Left lung (tissue), 4 donors: ENCODE measurements at regions not wholly inside any gene's neighbourhood (a gene's known extent, or its start where the extent isn't known, plus 50 kb on each side); places are given as distances from the start of the nearest gene placed in this dataset.

Experiments
- ATAC-seq: fragments of 200-7000 bp; cut with Tn5 transposase; one replicate; pipeline ENCODE4 v1.9.1; 2020; ENCODE audit warnings: moderate library complexity
- DNase-seq, 4 donors: peaks; one replicate each; pipeline ENCODE4 v3.0.0-alpha.2; 2013 to 2020
- H3K27ac ChIP-seq, 2 donors: fragments of 200-600 bp; sonication (generic) in 1 of 2; one replicate each; pipeline versions ENCODE4 v1.5.0 to v1.8.0; 2020 to 2021
- H3K27me3 ChIP-seq, 2 donors: fragments of 200-600 bp; sonication (generic) in 1 of 2; one replicate each; pipeline versions ENCODE4 v1.5.0 to v1.8.0; 2020 to 2021
- H3K36me3 ChIP-seq, 2 donors: fragments of 200-600 bp; sonication (generic) in 1 of 2; one replicate each; pipeline versions ENCODE4 v1.5.0 to v1.8.0; 2020 to 2021
- H3K4me1 ChIP-seq, 2 donors: fragments of 200-600 bp; one replicate each; pipeline ENCODE4 v1.8.0; 2021
- H3K4me3 ChIP-seq, 2 donors: fragments of 200-600 bp; sonication (generic) in 1 of 2; one replicate each; pipeline versions ENCODE4 v1.5.0 to v1.8.0; 2020 to 2021; ENCODE audit warnings: mild to moderate bottlenecking in 1 of 2
- H3K9me3 ChIP-seq, 2 donors: fragments of 200-600 bp; sonication (generic) in 1 of 2; one replicate each; pipeline versions ENCODE4 v1.5.0 to v1.8.0; 2020 to 2021
- intact Hi-C, 2 donors: fragments of 100-400 bp; cut with DNase I; formaldehyde crosslinking; loops; one replicate each; pipeline versions ENCODE4 v1.11.2 to v1.14.2; 2022
- TF ChIP-seq, protein P1 (sequence below), 2 donors: fragments of 200-600 bp; sonication (generic) in 1 of 2; IDR thresholded peaks; one replicate each; pipeline versions ENCODE4 v1.5.0 to v1.8.0; 2021; ENCODE audit warnings: antibody characterized with exemption in 2 of 2
- donor health status: DM: no; HTN: yes; CAD: no.
- donor health status: DM: no; HTN: no; CAD: no.

DNA sequence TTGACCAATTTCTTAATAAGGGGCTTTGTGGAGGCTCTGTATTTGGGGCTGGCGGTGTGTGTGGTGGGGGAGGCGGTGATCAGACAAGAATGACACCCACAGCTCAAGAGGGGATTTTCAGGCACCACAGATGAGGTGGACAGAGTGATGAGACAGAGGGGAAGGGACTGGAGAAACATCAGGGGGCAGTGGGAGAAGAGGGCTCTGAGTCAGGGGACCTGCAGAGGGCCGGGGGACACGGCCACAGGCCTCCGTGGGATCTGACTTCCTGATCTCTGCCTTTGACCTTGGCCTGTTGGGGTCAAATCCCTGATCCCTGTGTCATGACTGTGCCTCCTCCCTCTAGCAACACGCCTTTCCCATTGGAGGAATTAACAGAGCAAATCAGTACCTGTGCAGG, 197.7 kb downstream of the C9orf50 start:
- ATAC-seq (no peak), DNase-seq (no peak)
- Histone ChIP-seq H3K9me3 (no peaks in the 10 kb centered on the region), H3K36me3 (no peaks in the 10 kb centered on the region), H3K4me1 (peaks cover 0 to 11% of the 10 kb centered on the region in 2 donors), H3K27ac (peak overlapping the region; percentile 7 to 23), H3K27me3 (no peaks in the 10 kb centered on the region), H3K4me3 (no peak overlapping the region)
- TF ChIP-seq, protein P1, sequence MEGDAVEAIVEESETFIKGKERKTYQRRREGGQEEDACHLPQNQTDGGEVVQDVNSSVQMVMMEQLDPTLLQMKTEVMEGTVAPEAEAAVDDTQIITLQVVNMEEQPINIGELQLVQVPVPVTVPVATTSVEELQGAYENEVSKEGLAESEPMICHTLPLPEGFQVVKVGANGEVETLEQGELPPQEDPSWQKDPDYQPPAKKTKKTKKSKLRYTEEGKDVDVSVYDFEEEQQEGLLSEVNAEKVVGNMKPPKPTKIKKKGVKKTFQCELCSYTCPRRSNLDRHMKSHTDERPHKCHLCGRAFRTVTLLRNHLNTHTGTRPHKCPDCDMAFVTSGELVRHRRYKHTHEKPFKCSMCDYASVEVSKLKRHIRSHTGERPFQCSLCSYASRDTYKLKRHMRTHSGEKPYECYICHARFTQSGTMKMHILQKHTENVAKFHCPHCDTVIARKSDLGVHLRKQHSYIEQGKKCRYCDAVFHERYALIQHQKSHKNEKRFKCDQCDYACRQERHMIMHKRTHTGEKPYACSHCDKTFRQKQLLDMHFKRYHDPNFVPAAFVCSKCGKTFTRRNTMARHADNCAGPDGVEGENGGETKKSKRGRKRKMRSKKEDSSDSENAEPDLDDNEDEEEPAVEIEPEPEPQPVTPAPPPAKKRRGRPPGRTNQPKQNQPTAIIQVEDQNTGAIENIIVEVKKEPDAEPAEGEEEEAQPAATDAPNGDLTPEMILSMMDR (IDR thresholded peaks at IDR 0.05), result no peak
- intact Hi-C loops, result no loop called here

DNA sequence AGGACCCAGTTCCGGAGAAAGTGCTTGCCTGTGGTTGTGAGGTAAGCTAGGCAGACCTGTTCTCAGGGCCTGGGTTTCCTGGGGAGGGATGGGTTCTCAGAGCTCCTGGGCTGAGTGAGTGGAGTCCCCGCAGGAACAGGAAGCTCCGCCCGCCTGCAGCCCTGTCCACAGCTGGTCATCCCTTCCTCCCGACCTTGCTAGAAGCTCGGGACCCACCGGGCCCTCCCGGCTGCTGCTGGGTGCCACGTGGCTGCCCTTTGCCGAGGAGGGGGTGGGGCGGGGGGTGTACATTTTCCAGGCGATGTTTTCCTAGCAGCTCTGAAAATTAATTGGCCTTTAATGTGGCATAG, 198.1 kb downstream of the C9orf50 start:
- peak in 2 of 4 donors; percentile 54 to 82 for DNase-seq
- TF ChIP-seq, protein P1 (IDR thresholded peaks at IDR 0.05), result no peak
- Histone ChIP-seq H3K36me3 (no peaks in the 10 kb centered on the region), H3K27me3 (no peaks in the 10 kb centered on the region), H3K4me1 (peaks cover 0 to 11% of the 10 kb centered on the region in 2 donors), H3K4me3 (no peak overlapping the region), H3K27ac (peak overlapping the region; percentile 7 to 23), H3K9me3 (no peaks in the 10 kb centered on the region)
- peak; percentile 61 for ATAC-seq
- intact Hi-C loops, result no loop called here

DNA sequence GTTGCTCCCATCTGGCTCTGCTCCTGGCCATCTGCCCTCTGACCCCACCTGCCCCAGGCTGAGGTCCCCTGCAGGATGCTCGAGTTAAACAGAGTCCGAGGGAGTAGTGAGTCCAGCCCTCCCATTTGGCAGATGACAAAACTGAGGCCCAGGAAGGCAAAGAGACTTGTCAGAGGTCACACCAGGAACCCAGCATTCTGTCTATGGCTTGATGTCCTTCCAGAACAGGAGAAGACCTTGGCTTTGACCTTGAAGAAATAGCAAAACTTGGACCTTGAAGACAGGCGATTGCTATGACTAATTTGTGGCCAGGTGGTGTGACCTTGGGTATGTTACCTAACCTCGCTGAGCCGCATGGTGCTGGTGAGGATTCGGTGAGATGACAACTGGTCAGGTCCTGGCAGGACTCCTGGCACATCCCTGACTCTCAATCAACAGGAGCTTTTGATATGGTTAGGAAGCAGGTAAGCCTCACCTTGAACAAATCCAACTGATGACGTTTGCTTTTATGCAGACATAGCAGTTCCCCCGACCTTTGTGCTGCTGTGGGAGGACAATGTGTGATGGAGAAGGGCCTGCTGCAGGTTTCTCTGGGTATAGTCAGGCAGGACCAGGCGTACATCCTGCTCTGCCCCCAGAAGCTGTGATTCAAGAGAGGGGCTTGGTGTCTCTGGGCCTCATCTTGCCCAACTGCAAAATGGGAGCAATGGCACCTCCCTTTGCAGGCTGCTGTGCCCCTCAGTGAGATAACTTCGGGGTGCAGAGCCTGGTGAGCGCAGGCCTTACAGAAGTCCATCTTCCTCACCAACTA, 198.7 kb downstream of the C9orf50 start:
- DNase-seq, result peak in 1 of 4 donors; percentile 19
- Histone ChIP-seq H3K4me3 (no peak overlapping the region), H3K4me1 (peaks cover 0 to 11% of the 10 kb centered on the region in 2 donors), H3K27ac (peak overlapping the region in 1 of 2 donors; percentile 23), H3K36me3 (no peaks in the 10 kb centered on the region), H3K9me3 (no peaks in the 10 kb centered on the region), H3K27me3 (no peaks in the 10 kb centered on the region)
- TF ChIP-seq, protein P1 (IDR thresholded peaks at IDR 0.05), result no peak
- ATAC-seq, result no peak
- intact Hi-C loops, result no loop called here

DNA sequence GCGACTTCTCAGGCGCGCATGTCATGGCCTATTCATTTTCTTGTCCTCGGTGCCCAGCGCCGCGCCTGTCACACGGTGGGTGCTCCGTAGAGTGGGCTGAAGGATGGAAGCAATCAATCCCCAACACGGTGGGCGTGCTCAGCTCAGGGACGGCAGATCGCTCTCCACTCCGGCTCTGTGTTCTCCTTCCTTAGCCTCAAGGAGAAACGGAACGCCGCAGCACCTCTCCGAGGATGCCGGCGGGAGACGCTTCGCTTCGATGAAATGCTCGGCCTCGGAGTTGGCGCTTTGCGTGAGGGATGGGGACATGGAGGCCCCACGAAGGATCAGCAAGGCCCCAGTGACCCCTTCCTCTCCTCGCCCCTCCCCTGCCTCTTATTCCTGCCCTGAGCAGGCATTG, 199.5 kb downstream of the C9orf50 start:
- H3K27me3 ChIP-seq, result no peaks in the 10 kb centered on the region
- H3K4me1 ChIP-seq, result peaks cover 0 to 20% of the 10 kb centered on the region in 2 donors
- H3K36me3 ChIP-seq, result no peaks in the 10 kb centered on the region
- H3K9me3 ChIP-seq, result no peaks in the 10 kb centered on the region
- TF ChIP-seq, protein P1 (IDR thresholded peaks at IDR 0.05), result no peak
- ATAC-seq, result no peak
- H3K4me3 ChIP-seq, result no peak overlapping the region
- no peak overlapping the region for H3K27ac ChIP-seq
- DNase-seq, result peak in 1 of 4 donors; percentile 69
- intact Hi-C loops, result no loop called here

DNA sequence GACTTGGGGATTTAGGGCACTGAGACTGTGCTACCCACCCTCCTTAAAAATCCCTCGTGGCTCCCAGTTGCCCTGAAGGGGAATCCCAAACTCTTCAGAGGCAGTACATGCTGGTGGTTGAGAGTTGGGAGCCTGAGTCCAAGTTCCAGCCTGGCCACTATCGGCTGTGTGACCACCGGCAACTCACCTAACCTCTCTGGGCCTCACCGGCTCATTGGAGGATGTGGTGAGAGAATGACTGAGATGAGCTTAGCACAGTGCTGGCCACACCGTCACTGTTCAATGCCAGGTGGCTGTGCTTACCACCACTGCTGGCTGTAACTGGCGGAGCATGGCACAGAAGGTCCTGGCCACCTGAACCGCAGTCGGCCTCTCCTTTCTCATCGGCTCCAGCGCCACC, 200.2 kb downstream of the C9orf50 start:
- H3K27me3 ChIP-seq, result no peaks in the 10 kb centered on the region
- H3K4me3 ChIP-seq, result no peak overlapping the region
- H3K9me3 ChIP-seq, result no peaks in the 10 kb centered on the region
- intact Hi-C loops, result no loop called here
- TF ChIP-seq, protein P1 (IDR thresholded peaks at IDR 0.05), result no peak
- H3K36me3 ChIP-seq, result no peaks in the 10 kb centered on the region
- no peak for DNase-seq
- no peak for ATAC-seq
- H3K4me1 ChIP-seq, result peaks cover 0 to 26% of the 10 kb centered on the region in 2 donors
- no peak overlapping the region for H3K27ac ChIP-seq
